ENCODE measurements at regions not wholly inside any gene's neighbourhood (a gene's known extent, or its start where the extent isn't known, plus 50 kb on each side); places are given as distances from the start of the nearest gene placed in this dataset.

- no peak for TF ChIP-seq EZH2 (IDR thresholded peaks at IDR 0.05; ENCODE audit: low read length)
- TF ChIP-seq, protein P1, sequence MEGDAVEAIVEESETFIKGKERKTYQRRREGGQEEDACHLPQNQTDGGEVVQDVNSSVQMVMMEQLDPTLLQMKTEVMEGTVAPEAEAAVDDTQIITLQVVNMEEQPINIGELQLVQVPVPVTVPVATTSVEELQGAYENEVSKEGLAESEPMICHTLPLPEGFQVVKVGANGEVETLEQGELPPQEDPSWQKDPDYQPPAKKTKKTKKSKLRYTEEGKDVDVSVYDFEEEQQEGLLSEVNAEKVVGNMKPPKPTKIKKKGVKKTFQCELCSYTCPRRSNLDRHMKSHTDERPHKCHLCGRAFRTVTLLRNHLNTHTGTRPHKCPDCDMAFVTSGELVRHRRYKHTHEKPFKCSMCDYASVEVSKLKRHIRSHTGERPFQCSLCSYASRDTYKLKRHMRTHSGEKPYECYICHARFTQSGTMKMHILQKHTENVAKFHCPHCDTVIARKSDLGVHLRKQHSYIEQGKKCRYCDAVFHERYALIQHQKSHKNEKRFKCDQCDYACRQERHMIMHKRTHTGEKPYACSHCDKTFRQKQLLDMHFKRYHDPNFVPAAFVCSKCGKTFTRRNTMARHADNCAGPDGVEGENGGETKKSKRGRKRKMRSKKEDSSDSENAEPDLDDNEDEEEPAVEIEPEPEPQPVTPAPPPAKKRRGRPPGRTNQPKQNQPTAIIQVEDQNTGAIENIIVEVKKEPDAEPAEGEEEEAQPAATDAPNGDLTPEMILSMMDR (optimal IDR thresholded peaks at IDR 0.05 in 1 of 3, IDR thresholded peaks at IDR 0.05 in 1 of 3, conservative IDR thresholded peaks at IDR 0.05 in 1 of 3; ENCODE audit: extremely low read depth in 1 of 3, insufficient read depth in 2 of 3, low read length in 3 of 3) = no peak
Measured at GRCh38 chr2:116411211-116411610, 1403.3 kb upstream of the DDX18 start.
